Testis (tissue), 2 donors: ENCODE measurements at regions not wholly inside any gene's neighbourhood (a gene's known extent, or its start where the extent isn't known, plus 50 kb on each side); places are given as distances from the start of the nearest gene placed in this dataset.

Experiments used
- DNase-seq: peaks from one replicate; pipeline ENCODE4 v3.0.0-alpha.2; 2019
- H3K27ac ChIP-seq, 2 donors: fragments of 200-600 bp; sonication (generic); one replicate each; pipeline ENCODE4 v1.5.1; 2019
- H3K27me3 ChIP-seq: fragments of 200-600 bp; sonication (generic); one replicate; pipeline ENCODE4 v1.5.1; 2019
- H3K36me3 ChIP-seq: fragments of 200-600 bp; sonication (generic); one replicate; pipeline ENCODE4 v1.5.1; 2017; ENCODE audit warnings: low read depth; ENCODE audit errors: missing control alignments
- H3K4me1 ChIP-seq: fragments of 200-600 bp; sonication (generic); one replicate; pipeline ENCODE4 v1.5.1; 2019
- H3K4me3 ChIP-seq, 2 donors: fragments of 200-600 bp; sonication (generic); one replicate each; pipeline ENCODE4 v1.5.1; 2017 to 2019
- H3K9me3 ChIP-seq: fragments of 200-600 bp; sonication (generic); one replicate; pipeline ENCODE4 v1.5.1; 2017
- CTCF ChIP-seq, 3 experiments: fragments of 450-650 bp in 2 of 3; fragments of 200-600 bp in 1 of 3; sonication (generic) in 1 of 3; IDR thresholded peaks; one replicate each; pipeline ENCODE4 v1.5.1; 2016 to 2019; ENCODE audit warnings: antibody characterized with exemption in 3 of 3, mild to moderate bottlenecking in 2 of 3, moderate library complexity in 1 of 3
- POLR2A ChIP-seq: fragments of 450-650 bp; IDR thresholded peaks from one replicate; pipeline ENCODE4 v1.6.1; 2017; ENCODE audit warnings: antibody characterized with exemption, mild to moderate bottlenecking, moderate library complexity
- whole genome bisulfite sequencing, 2 donors: methylation state at CpG; one replicate each; pipeline ENCODE4 v1.1.5; 2018; 5-methylcytosine and 5-hydroxymethylcytosine counted together
- intact Hi-C: fragments of 100-400 bp; cut with DNase I; formaldehyde crosslinking; loops from one replicate; pipeline ENCODE4 v1.15.1; 2023; ENCODE audit warnings: low total_unique reads

GRCh38 chr2:107737756-107738155 lies 88.9 kb upstream of the RGPD4 start:
- no peak overlapping the region for H3K4me3 ChIP-seq
- H3K9me3 ChIP-seq = no peaks in the 10 kb centered on the region
- no peaks in the 10 kb centered on the region for H3K27me3 ChIP-seq
- no peak for DNase-seq
- TF ChIP-seq CTCF (IDR thresholded peaks at IDR 0.05) (no peak), POLR2A (no peak)
- intact Hi-C loops = no loop called here
- H3K27ac ChIP-seq = no peak overlapping the region
- no peaks in the 10 kb centered on the region for H3K4me1 ChIP-seq
- no peaks in the 10 kb centered on the region for H3K36me3 ChIP-seq

- Histone ChIP-seq H3K27ac (no peak overlapping the region), H3K4me3 (no peak overlapping the region), H3K27me3 (no peaks in the 10 kb centered on the region), H3K9me3 (no peaks in the 10 kb centered on the region), H3K4me1 (no peaks in the 10 kb centered on the region), H3K36me3 (no peaks in the 10 kb centered on the region)
- 33 to 37% methylated on average over 4 of the region's 4 CpGs for WGBS, 2 donors
- no peak for DNase-seq
- no peak for TF ChIP-seq POLR2A
- TF ChIP-seq CTCF (IDR thresholded peaks at IDR 0.05) = no peak
- intact Hi-C loops = no loop called here
These were observed 88.4 kb upstream of the RGPD4 start for GRCh38 chr2:107738266-107738665.

GRCh38 chr2:107740300-107740699 lies 86.4 kb upstream of the RGPD4 start:
- Histone ChIP-seq H3K27me3 (no peaks in the 10 kb centered on the region), H3K27ac (no peak overlapping the region), H3K4me3 (no peak overlapping the region), H3K9me3 (no peaks in the 10 kb centered on the region), H3K36me3 (no peaks in the 10 kb centered on the region), H3K4me1 (no peaks in the 10 kb centered on the region)
- intact Hi-C loops = no loop called here
- 76 to 96% methylated on average over 2 of the region's 2 CpGs for WGBS, 2 donors
- TF ChIP-seq POLR2A (no peak), CTCF (IDR thresholded peaks at IDR 0.05) (no peak)
- no peak for DNase-seq

- Histone ChIP-seq H3K4me3 (no peak overlapping the region), H3K27ac (no peak overlapping the region), H3K36me3 (no peaks in the 10 kb centered on the region), H3K9me3 (no peaks in the 10 kb centered on the region), H3K27me3 (no peaks in the 10 kb centered on the region), H3K4me1 (no peaks in the 10 kb centered on the region)
- 85 to 89% methylated on average over 5 of the region's 5 CpGs for WGBS, 2 donors
- intact Hi-C loops = no loop called here
- TF ChIP-seq POLR2A = no peak
- no peak for DNase-seq
These were observed 84.1 kb upstream of the RGPD4 start for GRCh38 chr2:107742460-107743027.

GRCh38 chr2:107743274-107743673 lies 83.4 kb upstream of the RGPD4 start:
- Histone ChIP-seq H3K27ac (no peak overlapping the region), H3K4me1 (no peaks in the 10 kb centered on the region), H3K27me3 (no peaks in the 10 kb centered on the region), H3K4me3 (no peak overlapping the region), H3K9me3 (no peaks in the 10 kb centered on the region), H3K36me3 (no peaks in the 10 kb centered on the region)
- TF ChIP-seq POLR2A = no peak
- no peak for TF ChIP-seq CTCF (IDR thresholded peaks at IDR 0.05)
- 90% methylated on average over 5 of the region's 5 CpGs for WGBS, 2 donors
- no peak for DNase-seq
- intact Hi-C loops = no loop called here
